ENCODE measurements at regions not wholly inside any gene's neighbourhood (a gene's known extent, or its start where the extent isn't known, plus 50 kb on each side); places are given as distances from the start of the nearest gene placed in this dataset.
"Not testable (repeated sequence)": the region's sequence is repeated elsewhere in the genome, so short reads cannot be mapped to it uniquely, and the experiment has no call there.

DNA sequence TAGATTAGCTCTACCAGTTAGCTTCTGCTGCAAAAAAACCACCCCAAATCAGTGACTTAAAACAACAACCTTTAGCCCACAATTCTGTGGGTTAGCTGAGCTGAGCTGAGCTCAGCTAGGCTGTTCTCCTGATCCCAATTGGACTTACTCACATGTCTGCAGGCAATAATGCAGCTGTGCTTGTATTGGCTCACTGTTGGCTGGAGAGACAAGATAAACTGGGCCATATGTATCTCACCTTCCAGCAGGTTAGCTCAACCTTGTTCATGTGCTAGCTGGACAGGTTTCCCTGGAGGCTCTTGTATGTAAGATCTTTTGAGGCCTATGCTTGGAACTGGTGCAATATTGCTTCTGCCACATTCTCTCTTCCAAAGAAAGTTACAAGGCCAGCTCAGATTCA is 261.5 kb upstream of the ADGRL3 start:
- DNase-seq, result no peak

DNA sequence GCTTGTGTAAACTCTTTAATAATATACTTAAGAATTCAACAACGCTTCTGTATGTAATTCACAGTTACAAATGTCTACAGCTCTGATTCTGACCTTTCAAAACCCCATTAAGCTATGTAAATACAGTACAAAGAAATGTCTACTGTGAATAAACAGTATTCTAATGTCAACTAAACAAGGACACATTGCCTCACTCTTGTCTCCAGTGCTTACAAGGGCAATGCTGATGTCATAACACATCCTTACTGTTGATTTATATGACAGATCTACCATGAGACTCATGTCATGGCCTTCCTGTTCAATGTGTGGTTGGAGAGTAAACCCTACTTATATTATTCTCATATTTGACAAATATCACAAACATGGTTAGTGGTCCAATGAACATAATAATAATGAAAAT is 256.1 kb upstream of the ADGRL3 start:
- DNase-seq, result no peak

DNA sequence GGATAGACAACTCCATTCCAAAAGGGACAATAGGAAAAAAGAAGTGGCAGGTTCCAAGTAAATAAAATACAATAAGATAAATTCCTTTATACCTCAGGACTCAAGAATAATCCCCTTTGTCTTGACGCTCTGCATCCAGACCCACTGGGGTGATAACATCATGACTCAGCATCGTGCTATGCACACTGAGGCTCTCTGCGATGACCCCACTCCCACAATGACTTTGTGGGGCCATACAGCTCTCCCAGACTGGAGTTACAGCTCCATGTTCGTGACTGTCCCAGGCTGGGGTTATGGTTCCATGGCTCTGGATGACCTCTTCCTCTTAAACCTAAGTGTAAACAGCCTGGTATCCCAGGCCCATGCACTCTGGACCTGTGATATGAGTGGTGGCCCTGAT is 254.5 kb upstream of the ADGRL3 start:
- DNase-seq, result no peak

DNA sequence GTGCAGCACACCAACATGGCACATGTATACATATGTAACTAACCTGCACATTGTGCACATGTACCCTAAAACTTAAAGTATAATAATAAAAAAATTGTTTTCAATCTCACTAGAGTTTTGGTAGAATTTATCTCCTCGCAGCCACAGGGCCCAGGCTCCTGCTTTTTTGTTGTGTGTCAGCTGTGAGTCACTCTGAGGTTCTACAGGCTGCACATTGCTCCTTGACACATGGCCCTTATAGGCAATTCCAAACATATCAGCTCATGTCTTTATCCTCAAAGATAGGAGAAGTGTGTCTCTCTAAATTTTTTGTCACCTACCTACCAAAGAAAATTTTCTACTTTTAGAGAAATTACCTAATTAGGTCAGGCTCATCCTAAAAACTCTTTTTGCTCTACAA is 252.1 kb upstream of the ADGRL3 start:
- no peak for DNase-seq

DNA sequence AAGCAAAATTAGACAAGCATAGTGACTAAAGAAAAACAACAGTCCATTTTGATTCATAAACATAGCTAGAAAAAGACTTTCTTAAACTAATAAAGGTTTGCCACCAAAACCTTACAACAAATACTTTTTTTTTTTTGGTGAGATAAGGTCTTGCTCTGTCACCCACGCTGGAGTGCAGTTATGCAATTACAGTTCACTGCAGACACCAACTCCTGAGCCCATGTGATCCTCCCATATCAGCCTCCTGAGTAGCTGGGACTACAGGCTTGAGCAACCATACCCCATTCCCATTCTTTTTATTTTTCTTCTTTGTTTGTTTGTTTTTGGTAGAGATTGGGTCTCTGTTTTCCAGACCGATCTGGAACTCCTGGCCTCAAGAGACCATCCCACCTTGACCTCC is 247.2 kb upstream of the ADGRL3 start:
- DNase-seq, result no peak

DNA sequence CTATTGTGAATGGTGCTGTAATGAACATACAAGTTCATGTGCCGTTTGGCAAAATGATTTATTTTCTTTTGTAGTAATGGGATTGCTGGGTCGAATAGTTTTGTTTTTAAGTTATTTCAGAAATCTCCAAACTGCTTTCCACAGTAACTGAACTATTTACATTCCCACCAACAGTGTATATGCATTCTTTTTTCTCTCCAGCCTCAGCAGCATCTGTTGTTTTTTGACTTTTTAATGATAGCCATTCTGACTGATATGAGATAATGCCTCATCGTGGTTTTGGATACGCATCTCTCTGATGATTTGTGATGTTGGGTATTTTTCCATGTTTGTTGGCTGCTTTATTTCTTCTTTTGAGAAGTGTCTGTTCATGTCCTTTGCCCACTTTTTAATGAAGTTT is 246.3 kb upstream of the ADGRL3 start:
- no peak for DNase-seq

DNA sequence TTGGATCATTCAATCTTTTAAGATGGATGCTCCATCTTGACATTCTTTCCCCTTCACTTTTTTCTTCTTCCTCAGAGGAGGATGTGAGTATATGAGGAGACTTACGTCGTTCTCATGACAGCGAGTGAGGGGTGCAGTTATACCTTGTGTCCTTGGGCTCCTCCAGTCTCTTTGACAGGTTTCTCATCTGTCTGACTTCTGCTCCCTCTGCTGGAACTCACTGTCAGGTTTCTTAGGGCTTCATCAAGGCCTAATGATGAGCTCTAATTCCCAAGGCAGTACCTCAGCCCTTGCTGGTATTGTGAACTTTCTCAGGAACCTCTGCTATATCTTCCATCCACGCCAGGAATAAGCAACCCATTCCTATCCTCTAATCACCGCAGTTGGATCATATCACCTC is 237.8 kb upstream of the ADGRL3 start:
- no peak for DNase-seq

DNA sequence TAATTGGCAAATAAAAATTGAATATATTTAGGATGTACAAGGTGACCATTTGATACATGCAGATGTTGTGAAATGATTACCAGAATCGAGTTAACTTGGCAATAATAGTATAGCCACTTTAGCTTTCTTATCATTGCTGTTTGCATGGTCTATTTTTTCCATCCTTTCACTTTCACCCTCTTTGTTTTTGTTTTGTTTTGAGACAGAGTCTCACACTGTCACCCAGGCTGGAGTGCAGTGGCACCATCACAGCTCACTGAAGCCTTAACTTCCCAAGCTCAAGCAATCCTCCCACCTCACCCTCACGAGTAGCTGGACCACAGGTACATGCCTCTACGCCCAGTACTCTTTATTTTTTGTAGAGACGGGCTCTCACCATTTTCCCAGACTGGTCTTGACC is 218.6 kb upstream of the ADGRL3 start:
- DNase-seq, result no peak

DNA sequence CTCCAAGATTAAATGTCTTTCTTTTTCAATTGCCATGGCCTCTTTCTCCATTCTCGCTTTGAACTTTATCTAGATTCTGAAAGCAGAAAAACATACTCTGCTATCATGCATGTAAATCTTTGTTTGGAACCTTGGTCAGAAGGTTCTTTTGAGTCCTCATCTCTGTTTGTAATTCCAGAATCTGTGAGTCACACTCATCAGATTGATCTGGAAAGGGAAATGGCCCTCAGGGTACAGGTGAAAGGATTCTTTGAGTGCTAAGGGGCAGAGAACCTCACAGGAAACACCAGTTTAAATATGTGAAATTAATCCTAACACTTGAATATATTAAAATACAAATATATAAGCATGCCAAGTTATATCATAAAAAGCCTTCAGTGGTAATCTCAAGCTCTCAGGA is 211.0 kb upstream of the ADGRL3 start:
- DNase-seq, result no peak

DNA sequence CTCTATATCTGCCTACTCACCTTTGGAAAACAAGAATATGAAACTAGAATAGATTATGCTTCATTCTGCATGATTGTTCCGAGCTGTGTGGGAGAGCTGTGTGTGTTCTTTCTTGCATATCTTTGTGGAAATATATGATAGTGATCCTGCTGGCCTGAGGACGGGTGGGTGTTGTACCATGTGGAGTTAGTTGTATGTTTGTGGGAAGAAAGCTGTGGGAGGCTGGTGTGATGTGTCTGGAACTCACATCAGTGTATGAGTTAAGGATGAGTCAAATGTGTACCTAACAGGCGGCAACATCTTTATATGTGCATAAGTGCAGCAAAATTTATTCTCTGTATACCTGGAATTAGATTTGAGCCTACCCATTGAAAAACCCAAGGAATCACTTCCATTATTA is 208.1 kb upstream of the ADGRL3 start:
- no peak for DNase-seq

DNA sequence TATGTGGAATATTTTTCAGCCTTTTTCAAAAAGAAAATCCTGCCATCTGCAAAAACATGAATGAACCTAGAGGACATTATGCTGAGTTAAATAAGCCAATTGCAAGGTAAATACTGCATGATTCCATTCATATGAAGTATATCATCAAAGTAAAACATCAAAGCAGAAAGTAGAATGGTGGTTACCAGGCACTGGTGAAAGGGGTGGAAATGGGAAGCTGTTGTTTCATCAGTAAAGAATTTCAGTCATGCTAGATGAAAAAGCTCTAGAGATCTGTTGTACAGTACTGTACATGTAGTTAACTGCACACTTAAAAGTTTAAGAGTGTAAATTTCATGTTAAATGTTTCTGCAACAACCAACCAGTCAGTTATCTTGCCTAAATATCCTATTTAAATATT is 196.8 kb upstream of the ADGRL3 start:
- DNase-seq, result no peak

DNA sequence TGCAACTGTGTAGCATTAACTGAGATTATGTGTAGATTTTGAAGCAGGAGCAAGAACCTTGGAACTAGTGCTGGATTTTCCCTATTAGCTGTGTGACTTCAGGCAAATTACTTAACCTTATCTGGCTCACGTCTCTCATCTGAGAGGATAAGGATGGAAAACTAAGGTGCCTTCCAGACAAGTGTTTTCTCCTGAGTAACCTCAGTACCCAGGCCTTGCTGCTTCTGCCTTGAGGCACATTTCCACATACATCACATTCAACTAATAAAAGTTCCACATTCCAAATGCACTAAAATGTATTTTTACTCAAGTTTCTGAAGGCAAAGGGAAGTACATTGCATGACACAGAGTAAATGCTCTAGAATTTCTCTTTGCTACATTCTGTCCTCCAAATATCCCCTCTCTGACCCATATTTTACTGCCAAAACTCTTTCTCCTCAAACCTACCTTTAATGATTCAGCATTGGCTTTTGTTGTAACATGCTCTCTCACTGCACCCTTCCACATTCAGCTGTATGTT is 195.4 kb upstream of the ADGRL3 start:
- no peak for DNase-seq

DNA sequence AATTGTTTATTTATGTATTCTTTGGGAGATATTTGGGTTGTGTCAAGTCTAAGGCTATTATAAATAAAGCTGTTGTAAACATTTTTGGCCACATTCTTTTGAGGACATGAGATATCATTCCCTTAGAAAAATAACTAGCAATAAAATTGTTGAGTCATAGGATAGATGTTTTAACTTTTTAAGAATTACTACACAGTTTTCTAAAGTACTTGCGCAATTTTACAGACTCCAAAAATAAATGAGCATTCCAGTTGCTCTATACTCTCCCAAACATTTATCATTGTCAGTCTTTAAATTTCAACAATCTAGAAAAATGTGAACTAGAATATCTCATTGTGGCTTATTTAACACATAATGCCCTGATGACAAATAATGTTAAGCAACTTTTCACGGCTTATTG is 189.1 kb upstream of the ADGRL3 start:
- no peak for DNase-seq

DNA sequence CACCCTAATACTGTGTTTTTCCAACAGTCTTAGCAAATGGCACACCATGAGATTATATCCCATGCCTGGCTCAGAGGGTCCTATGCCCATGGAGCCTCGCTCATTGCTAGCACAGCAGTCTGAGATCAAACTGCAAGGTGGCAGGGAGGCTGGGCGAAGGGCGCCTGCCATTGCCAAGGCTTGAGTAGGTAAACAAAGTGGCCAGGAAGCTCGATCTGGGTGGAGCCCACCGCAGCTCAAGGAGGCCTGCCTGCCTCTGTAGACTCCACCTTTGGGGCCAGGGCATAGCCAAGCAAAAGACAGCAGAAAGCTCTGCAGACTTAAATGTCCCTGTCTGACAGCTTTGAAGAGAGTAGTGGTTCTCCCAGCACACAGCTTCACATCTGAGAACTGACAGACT is 188.2 kb upstream of the ADGRL3 start:
- not testable (repeated sequence) for DNase-seq

DNA sequence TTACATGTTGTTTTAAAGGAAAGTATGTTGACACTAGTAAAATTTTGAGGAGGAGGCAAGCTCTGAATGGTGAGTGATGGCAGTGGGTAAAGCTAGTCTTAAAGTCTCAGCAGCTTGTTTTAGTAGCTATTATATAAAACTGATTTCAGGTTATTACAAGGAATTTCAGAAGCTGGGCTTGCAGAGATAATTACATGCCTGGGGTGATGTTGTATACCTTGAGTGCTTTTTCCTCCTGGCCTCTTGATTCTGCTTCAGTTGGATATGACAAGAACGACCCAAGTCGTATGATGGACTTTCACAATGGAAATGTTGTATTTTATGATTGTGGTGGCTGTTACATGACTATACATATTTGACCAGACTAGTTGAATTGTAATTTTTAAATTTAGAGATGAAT is 175.5 kb upstream of the ADGRL3 start:
- DNase-seq, result no peak

DNA sequence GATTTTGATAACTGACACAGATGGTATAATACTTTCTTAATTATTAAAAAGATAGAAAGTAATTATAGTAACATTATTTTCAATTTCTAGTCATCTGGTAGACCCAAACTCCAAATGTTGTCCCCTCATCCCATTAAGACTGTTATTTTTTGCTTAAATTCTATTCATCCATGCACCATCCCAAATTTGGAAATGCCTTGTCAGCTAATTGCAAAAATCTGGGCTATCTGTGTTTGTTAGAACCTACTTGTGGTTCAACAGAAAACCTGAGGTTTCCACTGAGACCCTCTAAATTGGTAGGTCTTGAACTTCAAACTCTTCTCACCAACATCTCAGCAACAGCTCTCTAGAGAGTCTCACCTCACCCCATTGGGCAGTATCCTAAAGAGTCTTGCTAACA is 172.2 kb upstream of the ADGRL3 start:
- no peak for DNase-seq

DNA sequence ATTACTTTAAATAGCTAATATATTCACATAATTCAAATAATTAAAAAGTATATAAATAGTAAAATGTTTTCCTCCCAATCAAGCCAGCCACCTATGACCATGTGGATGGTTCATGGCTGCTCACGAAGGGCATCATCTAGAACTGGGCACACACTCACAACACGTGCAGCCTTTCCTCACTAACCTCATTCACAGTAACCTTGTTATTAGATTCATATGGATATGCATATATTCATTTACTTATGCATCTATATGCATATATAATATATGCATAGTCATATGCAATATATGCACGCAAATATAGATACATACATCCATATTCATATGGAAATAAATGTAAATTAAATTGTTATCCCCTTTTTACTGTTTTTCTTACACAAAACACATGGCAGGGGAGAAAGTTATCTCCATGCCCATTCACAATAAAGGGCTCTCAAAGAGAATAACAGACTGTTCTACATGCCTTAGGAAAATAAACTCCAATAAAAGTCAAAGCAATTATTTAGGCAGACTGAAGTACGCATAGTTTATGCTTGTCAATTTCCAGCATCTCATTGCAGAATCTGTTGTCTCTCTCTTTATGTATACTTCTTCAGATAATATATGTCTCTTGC is 163.9 kb upstream of the ADGRL3 start:
- DNase-seq, result no peak

DNA sequence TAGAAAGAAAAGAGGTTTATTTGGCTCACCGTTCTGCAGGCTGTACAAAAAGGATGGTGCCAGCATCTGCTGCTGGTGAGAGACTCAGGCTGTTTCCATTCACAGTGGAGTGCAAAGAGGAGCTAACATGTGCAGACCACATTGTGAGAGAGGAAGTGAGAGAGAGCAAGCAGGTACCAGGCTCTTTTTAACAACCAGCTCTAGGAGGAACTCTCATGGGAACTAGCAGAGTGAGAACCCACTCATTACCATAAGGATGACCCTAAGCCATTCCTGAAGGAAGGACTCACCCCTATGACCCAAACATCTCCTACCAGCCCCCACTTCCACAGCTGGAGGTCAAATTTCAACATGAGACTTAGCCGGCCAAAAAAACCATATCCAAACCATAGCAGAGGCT is 158.6 kb upstream of the ADGRL3 start:
- DNase-seq, result no peak

DNA sequence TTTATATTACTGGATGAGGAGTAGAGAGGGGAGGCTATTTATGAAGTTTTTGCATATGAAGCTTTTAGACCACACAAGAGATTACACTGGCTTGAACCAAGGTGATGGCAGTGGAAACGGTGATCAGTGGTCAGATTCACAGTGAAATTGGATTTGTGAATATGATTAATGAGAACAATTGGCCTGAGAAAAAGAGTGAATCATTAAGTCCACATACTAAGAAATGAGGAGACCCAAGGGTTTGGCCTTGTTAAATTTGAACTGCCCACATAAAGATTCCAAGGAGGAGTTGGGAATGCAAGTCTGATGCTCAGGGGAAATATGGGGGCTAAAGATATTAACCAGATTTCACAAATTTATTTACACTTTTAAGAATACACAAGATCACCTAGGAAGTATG is 155.3 kb upstream of the ADGRL3 start:
- no peak for DNase-seq

DNA sequence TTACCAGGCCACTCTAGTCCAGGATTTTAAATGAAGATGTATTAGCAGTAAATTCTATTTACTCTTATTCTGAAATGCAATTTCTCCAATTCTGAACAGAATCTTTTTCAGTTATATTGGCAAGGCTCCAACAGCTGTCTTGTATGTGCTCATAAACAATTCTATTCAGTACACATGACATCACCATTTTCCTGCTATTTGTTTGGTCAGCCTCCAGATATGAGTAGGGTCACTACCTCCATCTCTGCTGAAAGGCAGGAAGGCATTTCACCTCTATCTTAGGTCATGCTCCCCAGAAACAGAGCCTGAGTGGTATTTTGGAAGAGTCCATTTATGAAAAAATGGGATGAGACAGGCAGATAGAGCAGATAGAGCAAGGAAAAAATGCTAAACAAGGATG is 151.1 kb upstream of the ADGRL3 start:
- no peak for DNase-seq

DNA sequence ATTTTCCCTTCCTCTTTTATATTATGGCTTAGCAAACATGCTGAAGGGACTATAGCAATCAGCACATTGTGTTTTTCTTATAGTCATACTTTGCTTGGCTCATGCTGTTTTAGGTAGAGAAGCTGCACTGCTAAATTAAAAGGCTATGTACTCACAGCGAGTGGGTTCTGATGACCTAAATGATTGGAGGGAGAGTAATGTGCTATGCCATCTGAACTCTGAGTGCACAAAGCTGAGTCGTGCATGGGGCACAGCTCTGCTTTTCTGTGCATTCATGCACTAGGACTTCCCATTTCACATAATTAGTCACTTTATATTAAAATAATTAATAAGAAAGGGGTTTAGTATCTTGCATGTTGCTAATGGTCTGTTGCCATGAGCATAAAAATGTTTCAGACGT is 132.7 kb upstream of the ADGRL3 start:
- no peak for DNase-seq

DNA sequence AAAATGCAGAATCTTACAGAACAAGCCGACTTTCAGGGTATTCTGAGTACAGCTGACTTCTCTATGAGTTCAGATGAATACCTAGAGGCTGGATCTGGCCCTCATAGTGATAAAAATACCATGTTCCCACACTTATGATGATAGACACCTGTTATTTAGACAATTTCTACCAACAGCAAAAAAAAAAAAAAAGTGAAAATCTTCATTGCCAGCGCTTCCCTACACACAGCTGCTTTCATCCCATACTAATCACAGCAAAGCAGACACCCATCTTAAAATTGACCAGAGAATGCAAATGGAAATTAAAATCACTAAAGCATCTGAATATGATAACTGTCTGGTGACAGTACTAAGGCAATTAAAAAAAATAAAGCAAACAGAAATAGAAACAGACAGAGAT is 132.1 kb upstream of the ADGRL3 start:
- no peak for DNase-seq

DNA sequence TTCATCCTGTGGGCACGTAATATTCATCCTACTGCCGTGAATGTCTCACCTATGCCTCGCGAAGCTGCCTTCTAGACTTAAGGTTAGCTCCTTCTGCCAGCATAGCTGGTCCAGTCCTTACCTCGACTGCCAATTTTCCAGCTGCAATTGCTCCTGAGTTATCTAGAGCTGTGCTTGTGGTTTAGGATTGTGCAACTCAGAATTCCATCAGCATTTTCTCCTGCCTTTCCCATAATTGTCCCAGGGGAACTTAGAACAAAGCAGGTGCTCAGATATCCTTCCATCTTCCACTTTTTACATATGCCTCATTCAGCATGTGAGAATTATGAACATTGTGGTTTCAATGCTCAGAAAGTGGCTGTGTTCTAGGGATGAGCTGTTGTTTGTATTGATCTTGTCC is 131.4 kb upstream of the ADGRL3 start:
- DNase-seq, result no peak

DNA sequence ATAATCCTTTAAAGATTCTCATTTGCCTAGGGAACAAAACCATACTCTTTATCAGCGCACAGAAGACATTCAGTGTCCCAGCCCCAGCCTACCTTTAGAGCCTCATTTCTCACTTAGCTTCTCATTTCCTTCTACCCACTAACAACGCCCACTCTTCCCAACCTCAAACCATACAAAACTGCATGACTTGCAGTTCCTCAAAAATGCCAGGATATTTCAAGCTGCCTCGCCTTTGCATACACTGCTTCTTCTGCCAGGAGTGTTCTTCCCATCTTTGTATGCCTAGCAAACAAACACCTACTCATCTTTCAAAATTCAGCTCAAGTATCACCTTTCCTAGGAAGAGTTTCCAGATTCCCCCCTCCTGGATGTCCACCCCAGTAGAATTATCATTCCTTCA is 129.9 kb upstream of the ADGRL3 start:
- no peak for DNase-seq

DNA sequence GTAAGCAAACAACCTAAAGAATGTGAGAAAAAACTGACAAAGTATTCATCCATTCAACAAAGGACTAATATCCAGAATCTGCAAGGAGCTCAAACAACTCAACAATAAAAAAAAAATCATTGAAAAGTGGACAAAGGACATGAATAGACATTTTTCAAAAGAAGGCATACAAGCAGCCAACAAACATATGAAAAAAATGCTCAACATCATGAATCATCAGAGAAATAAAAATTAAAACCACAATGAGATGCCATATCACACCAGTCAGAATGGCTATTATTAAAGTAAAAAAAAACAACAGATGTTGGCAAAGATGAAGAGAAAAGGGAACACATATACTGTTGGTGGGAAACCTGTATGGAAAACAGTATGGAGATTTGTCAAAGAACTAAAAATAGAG is 120.7 kb upstream of the ADGRL3 start:
- no peak for DNase-seq

DNA sequence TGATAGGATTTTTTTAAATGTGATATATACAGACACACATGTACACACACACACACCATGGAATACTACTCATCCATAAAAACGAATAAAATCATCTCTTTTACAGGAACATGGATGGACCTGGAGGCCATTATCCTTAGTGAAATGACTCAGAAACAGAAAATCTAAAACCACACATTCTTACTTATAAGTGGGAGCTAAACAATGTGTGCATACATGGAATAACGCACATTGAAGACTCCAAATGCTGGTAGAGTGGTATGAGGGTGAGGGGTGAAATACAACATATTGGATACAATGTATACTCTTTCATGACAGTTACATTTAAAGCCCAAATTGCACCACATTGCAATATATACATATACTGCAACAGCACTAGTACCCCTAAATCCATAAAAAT is 120.2 kb upstream of the ADGRL3 start:
- DNase-seq, result no peak

Data from stimulated activated CD4-positive, alpha-beta T cell treated with anti-CD3 and anti-CD28 coated beads, Interleukin-12 subunit alpha, Interleukin-12 subunit beta, amount 100 ng/mL, for 4 hours (primary cell).